ENCODE measurements at regions not wholly inside any gene's neighbourhood (a gene's known extent, or its start where the extent isn't known, plus 50 kb on each side); places are given as distances from the start of the nearest gene placed in this dataset.
"Not testable (repeated sequence)": the region's sequence is repeated elsewhere in the genome, so short reads cannot be mapped to it uniquely, and the experiment has no call there.

DNA sequence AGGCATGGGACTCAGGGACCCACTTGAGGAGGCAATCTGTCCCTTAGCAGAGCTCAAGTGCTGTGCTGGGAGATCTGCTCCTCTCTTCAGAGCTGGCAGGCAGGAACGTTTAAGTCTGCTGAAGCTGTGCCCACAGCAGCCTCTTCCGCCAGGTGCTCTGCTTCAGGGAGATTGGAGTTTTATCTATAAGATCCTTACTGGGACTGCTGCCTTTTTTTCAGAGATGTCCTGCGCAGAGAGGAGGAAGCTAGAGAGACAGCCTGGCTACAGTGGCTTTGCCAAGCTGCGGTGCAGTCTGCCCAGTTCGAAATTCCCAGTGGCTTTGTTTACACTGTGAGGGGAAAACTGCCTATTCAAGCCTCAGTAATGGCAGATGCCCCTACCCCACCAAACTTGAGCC is 329.8 kb downstream of the BMPER start:
- FAIRE-seq; H3K4me3 ChIP-seq (ENCODE audit: extremely low read depth in 1 of 4, insufficient read depth in 2 of 4, low read depth in 3 of 4, low read length in 4 of 4); H3K14ac ChIP-seq (ENCODE audit: insufficient read length); H3K36me3 ChIP-seq (ENCODE audit: control insufficient read depth in 2 of 4, insufficient read depth in 4 of 4, low read length in 3 of 4); H3K4me1 ChIP-seq (replicated peaks in 1 of 4; ENCODE audit: control insufficient read depth in 3 of 4, insufficient read depth in 4 of 4, low read length in 3 of 4); H3K23me2 ChIP-seq (ENCODE audit: low read depth, low read length); H3K18ac ChIP-seq (ENCODE audit: extremely low read depth, low read length); H3K4ac ChIP-seq (replicated peaks; ENCODE audit: insufficient read length, low read depth, low read length); H3K4me2 ChIP-seq (ENCODE audit: insufficient read depth in 1 of 2, low read depth in 2 of 2, low read length in 2 of 2); DNase-seq (ENCODE audit: low read depth in 1 of 2, low spot score in 2 of 2); POLR2A ChIA-PET (ENCODE audit: partially characterized antibody); H2BK120ac ChIP-seq (replicated peaks; ENCODE audit: low read depth, low read length); H2BK20ac ChIP-seq (ENCODE audit: low read length); H3K79me1 ChIP-seq (ENCODE audit: low read depth, low read length); H2AK5ac ChIP-seq (ENCODE audit: low read depth, low read length); H4K91ac ChIP-seq (replicated peaks; ENCODE audit: insufficient read length, low read length); H3K9ac ChIP-seq (replicated peaks in 1 of 4; ENCODE audit: extremely low read depth in 1 of 4, low read depth in 3 of 4, low read length in 3 of 4); H3K56ac ChIP-seq (replicated peaks; ENCODE audit: insufficient read length, low read depth, low read length); H2BK15ac ChIP-seq (ENCODE audit: low read length); H3K79me2 ChIP-seq (ENCODE audit: control insufficient read depth in 1 of 2, insufficient read depth in 2 of 2, low read length in 2 of 2); H3K9me3 ChIP-seq (ENCODE audit: insufficient read depth in 2 of 2, low read depth in 1 of 2, low read length in 1 of 2); H4K5ac ChIP-seq (ENCODE audit: insufficient read length, low read depth, low read length); H3K23ac ChIP-seq (ENCODE audit: insufficient read length); H4K20me1 ChIP-seq (replicated peaks in 1 of 2; ENCODE audit: control insufficient read depth in 1 of 2, insufficient read depth in 2 of 2, low read length in 2 of 2); H3K27ac ChIP-seq (ENCODE audit: low read depth, low read length); H2BK5ac ChIP-seq (ENCODE audit: low read depth, low read length); H3K27me3 ChIP-seq (replicated peaks in 1 of 4; ENCODE audit: control insufficient read depth in 3 of 4, extremely low read depth in 1 of 4, insufficient read depth in 3 of 4, low read length in 3 of 4); H2AFZ ChIP-seq (ENCODE audit: low read length); H2BK12ac ChIP-seq (ENCODE audit: low read depth, low read length): not testable (repeated sequence)
- 88% methylated on average over 5 of the region's 5 CpGs; no CpG with 5 or more reads in 1 of the 2 experiments for WGBS, 2 experiments (ENCODE audit: extremely low coverage in 1 of 2, insufficient coverage in 1 of 2, insufficient read length in 1 of 2, insufficient replicate concordance in 2 of 2, low coverage in 1 of 2, low lambda C conversion rate in 2 of 2, missing lambda C conversion rate in 1 of 2)
- H4K8ac ChIP-seq (ENCODE audit: extremely low read depth, insufficient read depth, low read length), result 0 out of 2 replicates have a peak overlapping the region, but pooled peaks have one; percentile 25
- CTCF ChIA-PET (ENCODE audit: partially characterized antibody), result interaction anchor here (0.9 to 1.1 kb wide), 2 partner anchors 9 to 12 kb away, joined by 3 read pairs; no protein-coding TSS in a partner anchor

Data from H1 (cell line).